ENCODE measurements at regions not wholly inside any gene's neighbourhood (a gene's known extent, or its start where the extent isn't known, plus 50 kb on each side); places are given as distances from the start of the nearest gene placed in this dataset.
"Not testable (repeated sequence)": the region's sequence is repeated elsewhere in the genome, so short reads cannot be mapped to it uniquely, and the experiment has no call there.

GRCh38 chr11:69934861-69935494, 115.8 kb upstream of the FGF3 start:
- DNase-seq = no peak

GRCh38 chr11:69935941-69936505, 116.8 kb upstream of the FGF3 start:
- no peak for DNase-seq

- DNase-seq = no peak
Observed at GRCh38 chr11:69936771-69937170, 117.6 kb upstream of the FGF3 start.

DNA sequence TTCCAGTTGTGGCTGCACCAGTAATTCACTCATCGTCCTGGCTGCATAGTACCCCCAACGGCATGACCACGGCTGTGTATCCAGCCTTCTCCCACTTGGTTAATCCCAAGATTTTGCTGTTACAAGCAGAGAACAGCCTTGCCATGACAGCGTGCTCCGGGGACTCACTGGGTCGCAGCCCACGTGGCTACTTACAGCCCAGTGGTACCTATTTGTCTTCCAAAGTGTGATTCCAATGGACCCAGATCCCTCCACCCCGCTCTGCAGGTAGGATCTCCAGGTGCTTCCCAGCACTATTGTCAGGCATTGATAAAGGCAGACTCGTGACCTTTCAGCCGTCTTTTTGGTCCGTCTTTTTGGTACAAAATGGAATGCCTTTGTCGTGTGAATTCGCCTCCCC, 119.0 kb upstream of the FGF3 start:
- DNase-seq = no peak

DNA sequence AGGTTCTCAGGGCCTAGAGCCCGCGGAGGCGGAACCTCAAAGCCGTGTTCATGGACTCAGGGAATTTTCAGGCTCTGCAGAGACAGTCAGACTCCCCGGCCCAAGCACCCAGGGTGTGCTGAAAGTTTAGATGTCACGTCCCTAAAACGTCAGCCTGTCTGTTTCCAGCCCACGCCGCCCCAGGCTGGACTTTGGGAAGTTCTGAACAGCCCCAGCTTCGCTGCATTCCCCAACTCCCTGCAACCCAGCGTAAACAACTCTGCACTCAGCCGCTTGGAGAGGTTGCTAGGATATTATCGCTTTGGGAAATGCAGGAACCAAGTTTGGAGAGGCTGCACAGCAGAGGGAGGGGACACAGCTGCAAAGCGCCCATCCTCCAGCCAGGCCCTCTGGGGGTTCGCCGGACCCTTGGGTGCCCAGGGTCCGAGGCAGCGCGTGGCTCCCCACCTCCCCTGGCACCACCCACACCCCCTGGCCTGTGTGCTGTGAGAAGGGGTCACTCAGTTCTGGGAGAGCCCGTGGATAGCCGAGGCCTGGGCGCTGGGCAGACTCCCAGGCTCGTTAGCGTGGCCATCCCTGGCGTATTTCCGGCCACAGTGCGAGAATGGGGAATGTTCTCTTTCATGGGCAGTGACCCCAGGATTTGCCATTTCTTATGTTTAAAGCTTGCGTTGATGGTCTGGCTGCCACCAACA, 120.5 kb upstream of the FGF3 start:
- DNase-seq = no peak

- DNase-seq = no peak
Observed at GRCh38 chr11:69940246-69940610, 121.0 kb upstream of the FGF3 start.

DNA sequence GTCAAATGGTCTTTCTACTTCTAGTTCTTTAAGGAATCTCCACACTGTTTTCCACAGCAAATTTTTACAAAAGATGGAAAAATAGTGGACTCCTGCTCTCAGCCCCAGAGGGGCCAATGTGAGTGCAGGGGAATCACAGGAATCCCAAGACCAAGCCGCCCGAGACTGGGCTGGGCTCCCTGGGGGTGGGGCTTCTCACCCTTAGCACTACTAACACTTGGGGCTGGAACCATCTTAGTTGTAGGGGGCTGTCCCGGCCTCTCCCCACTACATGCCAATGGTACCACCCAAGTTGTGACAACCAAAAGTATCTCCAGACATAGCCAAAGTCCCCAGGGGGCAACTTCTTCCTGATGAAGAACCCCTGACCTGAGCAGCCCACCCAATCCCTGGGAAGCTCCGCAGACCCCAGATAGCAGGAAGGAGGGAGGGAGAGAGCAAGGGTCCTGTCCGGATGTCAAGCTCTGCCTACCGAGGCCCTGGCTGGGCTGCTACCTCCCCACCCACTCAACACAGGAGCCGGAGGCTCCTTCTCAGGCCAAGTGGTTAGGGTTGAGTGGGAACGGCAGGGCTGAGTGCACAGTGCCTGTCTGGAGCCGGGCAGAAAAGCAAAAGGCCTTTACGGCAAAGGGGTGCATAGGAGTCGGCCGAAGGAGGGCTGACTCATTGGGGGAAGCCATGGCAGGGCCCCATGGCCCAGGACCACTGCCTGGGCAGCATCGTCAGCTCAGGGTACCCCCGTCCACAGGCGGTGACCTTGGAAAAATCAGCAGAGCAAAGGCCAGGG, 122.5 kb upstream of the FGF3 start:
- no peak for DNase-seq

- no peak for DNase-seq
Observed at GRCh38 chr11:69942333-69942820, 123.2 kb upstream of the FGF3 start.

- DNase-seq = no peak
Observed at GRCh38 chr11:69943066-69943465, 123.8 kb upstream of the FGF3 start.

DNA sequence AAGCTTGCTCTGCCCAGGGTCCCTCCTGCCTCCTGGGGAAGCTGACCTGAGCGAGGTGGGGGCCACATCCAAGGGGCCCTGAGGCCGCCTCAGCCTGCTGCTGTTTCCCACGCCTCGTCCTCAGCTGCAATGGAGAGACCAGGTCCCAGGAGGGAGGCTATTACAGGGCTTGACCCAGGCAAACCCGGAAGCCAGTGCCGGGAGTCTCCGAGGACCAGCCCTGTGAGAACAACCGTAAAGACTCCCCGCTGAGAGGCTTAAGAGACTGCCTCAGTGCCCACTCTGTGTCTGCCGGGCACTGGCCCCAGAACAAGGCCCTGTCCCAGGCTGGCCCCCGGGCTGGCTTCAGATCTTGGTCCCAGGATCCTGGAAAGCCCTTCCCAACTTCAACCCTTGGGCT, 124.3 kb upstream of the FGF3 start:
- DNase-seq = no peak

GRCh38 chr11:69944146-69944795, 125.1 kb upstream of the FGF3 start:
- DNase-seq = no peak

DNA sequence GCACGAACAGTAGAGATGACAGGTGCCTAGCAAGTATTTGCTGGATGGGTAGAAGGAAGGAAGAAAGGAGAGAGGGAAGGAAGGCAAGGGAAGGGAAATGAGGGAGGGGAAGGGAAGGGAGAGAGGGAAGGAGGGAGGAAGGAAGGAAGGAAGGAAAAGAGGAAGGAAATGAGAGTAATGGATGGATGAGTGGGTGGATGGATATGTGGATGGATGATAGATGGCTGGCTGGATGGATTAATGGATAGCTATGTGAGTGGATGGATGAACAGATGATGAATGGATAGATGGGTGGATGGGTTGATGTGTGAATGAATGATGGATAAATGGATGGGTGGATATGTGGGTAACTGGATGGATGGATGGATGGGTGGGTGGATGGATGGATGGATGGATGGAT, 125.9 kb upstream of the FGF3 start:
- no peak for DNase-seq

- no peak for DNase-seq
Observed at GRCh38 chr11:69947059-69947792, 128.0 kb upstream of the FGF3 start.

- DNase-seq = no peak
Observed at GRCh38 chr11:69947793-69948255, 128.6 kb upstream of the FGF3 start.

- no peak for DNase-seq
Observed at GRCh38 chr11:69948256-69949141, 129.3 kb upstream of the FGF3 start.

DNA sequence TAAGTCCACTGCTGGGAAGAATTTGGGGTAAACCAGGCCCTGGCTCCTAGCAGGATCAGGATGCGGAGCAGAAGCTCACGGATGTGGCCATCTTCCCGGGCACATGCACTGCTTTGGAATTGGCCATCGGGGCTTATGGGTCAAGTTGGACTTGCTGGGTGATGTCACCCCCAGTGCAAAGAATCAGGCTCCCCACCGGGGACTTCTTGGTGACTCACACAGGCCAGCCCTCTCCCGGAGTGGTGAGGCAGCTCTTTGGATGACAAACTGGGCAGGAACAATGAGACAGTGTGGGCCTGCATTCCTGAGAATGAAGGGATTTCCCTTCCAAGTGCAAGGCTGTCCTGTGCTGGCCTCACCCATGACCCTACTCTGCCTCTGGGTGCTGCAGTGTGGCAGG, 128.8 kb upstream of the ANO1 start:
- DNase-seq = no peak

DNA sequence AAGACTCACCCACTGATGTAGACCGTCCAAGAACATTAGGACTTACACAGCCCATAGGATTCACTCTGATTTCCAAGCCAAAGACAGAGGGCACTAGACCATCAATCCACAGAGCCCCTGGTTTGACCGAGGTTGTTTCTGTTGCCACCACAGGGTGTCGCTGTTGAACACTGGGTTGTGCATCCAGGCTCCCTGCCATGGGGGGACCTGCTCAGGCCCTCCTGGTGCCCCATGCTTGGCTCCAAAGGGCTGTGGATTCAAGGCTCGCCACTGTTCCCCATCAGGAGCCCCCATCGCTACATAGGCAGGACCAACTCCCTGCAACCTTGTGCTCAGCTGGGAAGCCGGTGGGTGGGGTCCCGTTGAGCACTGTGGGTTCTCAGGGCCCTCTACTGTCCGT, 128.0 kb upstream of the ANO1 start:
- no peak for DNase-seq

DNA sequence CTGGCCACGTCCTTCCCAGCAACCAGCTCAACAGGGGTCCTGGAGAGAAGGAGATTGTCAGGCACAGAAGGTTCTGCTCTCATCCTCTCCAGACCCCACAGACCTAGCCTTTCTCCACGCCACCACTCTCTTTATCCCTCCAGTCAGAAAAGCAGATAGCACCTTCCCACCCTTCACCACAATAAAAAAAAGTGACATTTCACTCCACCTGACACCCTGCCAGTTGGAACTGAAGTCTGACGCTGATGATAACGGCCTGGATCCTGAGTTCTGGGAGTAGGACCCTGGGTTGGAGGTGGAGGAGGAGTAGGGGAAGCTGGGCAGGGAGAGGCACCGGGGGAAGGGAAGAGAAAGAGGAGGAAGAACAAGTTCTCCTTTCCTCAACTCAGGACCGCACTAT, 127.5 kb upstream of the ANO1 start:
- no peak for DNase-seq

GRCh38 chr11:69951821-69952220, 126.3 kb upstream of the ANO1 start:
- no peak for DNase-seq

- not testable (repeated sequence) for DNase-seq
Observed at GRCh38 chr11:69952229-69952975, 125.7 kb upstream of the ANO1 start.

Data from activated CD4-positive, alpha-beta T cell treated with anti-CD3 and anti-CD28 coated beads for 4 hours (primary cell).